HEK293 (cell line): ENCODE measurements at regions not wholly inside any gene's neighbourhood (a gene's known extent, or its start where the extent isn't known, plus 50 kb on each side); places are given as distances from the start of the nearest gene placed in this dataset.

Source experiments
- CTCF ChIP-seq: fragments of 450-650 bp; formaldehyde crosslinking; IDR thresholded peaks from 2 replicates; pipeline ENCODE4 v1.5.1; 2016; ENCODE audit warnings: missing biosample characterization, missing genetic modification characterization
- EGR2 ChIP-seq: fragments of 450-650 bp; formaldehyde crosslinking; IDR thresholded peaks from 2 replicates; pipeline ENCODE4 v1.5.1; 2016; ENCODE audit warnings: low read depth, missing biosample characterization, missing genetic modification characterization
- HOXC10 ChIP-seq: sonication (generic); formaldehyde crosslinking; IDR thresholded peaks from 2 replicates; pipeline ENCODE4 v1.8.1; 2023; ENCODE audit warnings: mild to moderate bottlenecking, missing genetic modification reagents
- ZBTB21 ChIP-seq: fragments of 450-650 bp; formaldehyde crosslinking; IDR thresholded peaks from 2 replicates; pipeline ENCODE4 v1.5.1; 2017; ENCODE audit warnings: missing biosample characterization, missing genetic modification characterization
- ZNF10 ChIP-seq: fragments of 450-650 bp; formaldehyde crosslinking; IDR thresholded peaks from 2 replicates; pipeline ENCODE4 v1.5.1; 2017; ENCODE audit warnings: missing biosample characterization, missing genetic modification characterization
- ZNF148 ChIP-seq: fragments of 450-650 bp; formaldehyde crosslinking; IDR thresholded peaks from 2 replicates; pipeline ENCODE4 v1.5.0; 2017; ENCODE audit warnings: missing biosample characterization, missing genetic modification characterization, borderline replicate concordance
- ZNF239 ChIP-seq: fragments of 450-650 bp; formaldehyde crosslinking; IDR thresholded peaks from 2 replicates; pipeline ENCODE4 v1.5.1; 2016; ENCODE audit warnings: missing biosample characterization, missing genetic modification characterization
- ZNF274 ChIP-seq, 2 experiments: fragments of 200-500 bp in 1 of 2; fragments of 450-650 bp in 1 of 2; sonication (Bioruptor generic) in 1 of 2; formaldehyde crosslinking in 1 of 2; IDR thresholded peaks; 2 replicates each; pipeline versions ENCODE4 v1.5.1 to v1.6.1; 2014 to 2016; ENCODE audit warnings: borderline replicate concordance in 1 of 2, inconsistent platforms in 1 of 2, low read length in 1 of 2, missing biosample characterization in 1 of 2, missing genetic modification characterization in 1 of 2
- ZNF391 ChIP-seq: fragments of 450-650 bp; formaldehyde crosslinking; IDR thresholded peaks from 2 replicates; pipeline ENCODE4 v1.5.1; 2016; ENCODE audit warnings: low read depth, missing biosample characterization, missing genetic modification characterization, borderline replicate concordance
- ZNF544 ChIP-seq: fragments of 450-650 bp; formaldehyde crosslinking; IDR thresholded peaks from 2 replicates; pipeline ENCODE4 v1.5.0; 2017; ENCODE audit warnings: missing biosample characterization, missing genetic modification characterization
- ZNF571 ChIP-seq: fragments of 450-650 bp; formaldehyde crosslinking; IDR thresholded peaks from 2 replicates; pipeline ENCODE4 v1.5.0; 2017; ENCODE audit warnings: missing biosample characterization, missing genetic modification characterization
- TF ChIP-seq, protein P1 (sequence below): fragments of 450-650 bp; formaldehyde crosslinking; IDR thresholded peaks from 2 replicates; pipeline ENCODE4 v1.5.1; 2016; ENCODE audit warnings: missing biosample characterization, missing genetic modification characterization, borderline replicate concordance
- TF ChIP-seq, protein P2 (sequence below): sonication (generic); formaldehyde crosslinking; IDR thresholded peaks from 2 replicates; pipeline ENCODE4 v1.8.1; 2022; ENCODE audit warnings: mild to moderate bottlenecking, moderate library complexity, missing genetic modification reagents
- TF ChIP-seq, protein P3 (sequence below): fragments of 450-650 bp; formaldehyde crosslinking; IDR thresholded peaks from 2 replicates; pipeline ENCODE4; 2016; ENCODE audit warnings: missing biosample characterization, missing genetic modification characterization

DNA sequence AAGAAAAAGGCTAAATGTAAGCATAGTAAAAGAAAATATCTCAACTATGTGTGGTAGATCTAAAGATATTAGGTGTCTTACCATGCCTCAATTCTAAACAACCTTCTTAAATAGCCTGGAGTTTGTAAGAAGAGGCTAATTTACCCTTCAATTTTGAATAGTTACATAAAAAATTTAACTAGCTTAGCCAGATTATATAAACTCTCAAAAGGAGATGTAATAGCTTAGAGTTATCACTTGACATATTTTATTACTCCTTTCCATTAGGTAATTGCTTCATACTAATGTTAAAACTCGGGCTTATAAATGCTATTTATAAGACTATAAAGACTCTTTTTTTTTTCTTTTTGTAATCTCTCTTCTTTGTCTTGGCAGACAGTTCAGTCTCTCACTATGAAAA, 297.5 kb upstream of the PABPC4L start:
- TF ChIP-seq CTCF (no peak), ZNF148 (tag by site-specific recombination) (no peak), ZNF391 (no peak), ZNF10 (no peak), ZNF544 (tag by site-specific recombination) (no peak), HOXC10 (CRISPR knock-in tag) (no peak), ZNF239 (tag by site-specific recombination) (no peak), ZBTB21 (no peak), EGR2 (no peak), ZNF274 (IDR thresholded peaks at IDR 0.05; ENCODE audit: low read length) (no peak), ZNF274 (tag by site-specific recombination; IDR thresholded peaks at IDR 0.05; ENCODE audit: borderline replicate concordance) (no peak), ZNF571 (tag by site-specific recombination) (no peak)
- TF ChIP-seq, protein P1, sequence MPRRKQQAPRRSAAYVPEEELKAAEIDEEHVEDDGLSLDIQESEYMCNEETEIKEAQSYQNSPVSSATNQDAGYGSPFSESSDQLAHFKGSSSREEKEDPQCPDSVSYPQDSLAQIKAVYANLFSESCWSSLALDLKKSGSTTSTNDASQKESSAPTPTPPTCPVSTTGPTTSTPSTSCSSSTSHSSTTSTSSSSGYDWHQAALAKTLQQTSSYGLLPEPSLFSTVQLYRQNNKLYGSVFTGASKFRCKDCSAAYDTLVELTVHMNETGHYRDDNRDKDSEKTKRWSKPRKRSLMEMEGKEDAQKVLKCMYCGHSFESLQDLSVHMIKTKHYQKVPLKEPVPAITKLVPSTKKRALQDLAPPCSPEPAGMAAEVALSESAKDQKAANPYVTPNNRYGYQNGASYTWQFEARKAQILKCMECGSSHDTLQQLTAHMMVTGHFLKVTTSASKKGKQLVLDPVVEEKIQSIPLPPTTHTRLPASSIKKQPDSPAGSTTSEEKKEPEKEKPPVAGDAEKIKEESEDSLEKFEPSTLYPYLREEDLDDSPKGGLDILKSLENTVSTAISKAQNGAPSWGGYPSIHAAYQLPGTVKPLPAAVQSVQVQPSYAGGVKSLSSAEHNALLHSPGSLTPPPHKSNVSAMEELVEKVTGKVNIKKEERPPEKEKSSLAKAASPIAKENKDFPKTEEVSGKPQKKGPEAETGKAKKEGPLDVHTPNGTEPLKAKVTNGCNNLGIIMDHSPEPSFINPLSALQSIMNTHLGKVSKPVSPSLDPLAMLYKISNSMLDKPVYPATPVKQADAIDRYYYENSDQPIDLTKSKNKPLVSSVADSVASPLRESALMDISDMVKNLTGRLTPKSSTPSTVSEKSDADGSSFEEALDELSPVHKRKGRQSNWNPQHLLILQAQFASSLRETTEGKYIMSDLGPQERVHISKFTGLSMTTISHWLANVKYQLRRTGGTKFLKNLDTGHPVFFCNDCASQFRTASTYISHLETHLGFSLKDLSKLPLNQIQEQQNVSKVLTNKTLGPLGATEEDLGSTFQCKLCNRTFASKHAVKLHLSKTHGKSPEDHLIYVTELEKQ (tag by site-specific recombination): no peak
- TF ChIP-seq, protein P2, sequence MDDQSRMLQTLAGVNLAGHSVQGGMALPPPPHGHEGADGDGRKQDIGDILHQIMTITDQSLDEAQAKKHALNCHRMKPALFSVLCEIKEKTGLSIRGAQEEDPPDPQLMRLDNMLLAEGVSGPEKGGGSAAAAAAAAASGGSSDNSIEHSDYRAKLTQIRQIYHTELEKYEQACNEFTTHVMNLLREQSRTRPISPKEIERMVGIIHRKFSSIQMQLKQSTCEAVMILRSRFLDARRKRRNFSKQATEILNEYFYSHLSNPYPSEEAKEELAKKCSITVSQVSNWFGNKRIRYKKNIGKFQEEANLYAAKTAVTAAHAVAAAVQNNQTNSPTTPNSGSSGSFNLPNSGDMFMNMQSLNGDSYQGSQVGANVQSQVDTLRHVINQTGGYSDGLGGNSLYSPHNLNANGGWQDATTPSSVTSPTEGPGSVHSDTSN: no peak
- TF ChIP-seq, protein P3, sequence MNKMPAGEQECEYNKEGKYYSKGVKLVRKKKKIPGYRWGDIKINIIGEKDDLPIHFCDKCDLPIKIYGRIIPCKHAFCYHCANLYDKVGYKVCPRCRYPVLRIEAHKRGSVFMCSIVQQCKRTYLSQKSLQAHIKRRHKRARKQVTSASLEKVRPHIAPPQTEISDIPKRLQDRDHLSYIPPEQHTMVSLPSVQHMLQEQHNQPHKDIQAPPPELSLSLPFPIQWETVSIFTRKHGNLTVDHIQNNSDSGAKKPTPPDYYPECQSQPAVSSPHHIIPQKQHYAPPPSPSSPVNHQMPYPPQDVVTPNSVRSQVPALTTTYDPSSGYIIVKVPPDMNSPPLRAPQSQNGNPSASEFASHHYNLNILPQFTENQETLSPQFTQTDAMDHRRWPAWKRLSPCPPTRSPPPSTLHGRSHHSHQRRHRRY (tag by site-specific recombination): no peak
